ENCODE measurements at regions not wholly inside any gene's neighbourhood (a gene's known extent, or its start where the extent isn't known, plus 50 kb on each side); places are given as distances from the start of the nearest gene placed in this dataset.

- no peaks in the 10 kb centered on the region for H4K20me1 ChIP-seq (replicated peaks; ENCODE audit: insufficient read depth)
- H3K36me3 Mint-ChIP-seq (ENCODE audit: low read depth), result no peaks in the 10 kb centered on the region
Observed at GRCh38 chr12:67154901-67155300, 114.3 kb upstream of the CAND1 start.

More at GRCh38 chr12:67154901-67155300, 114.3 kb upstream of the CAND1 start:
- Histone ChIP-seq H3K36me3 (ENCODE audit: insufficient read depth) (no peaks in the 10 kb centered on the region), H3K27ac (ENCODE audit: low read depth) (no peak overlapping the region), H3K27me3 (ENCODE audit: insufficient read depth) (no peaks in the 10 kb centered on the region), H2AFZ (no peak overlapping the region), H3K4me1 (ENCODE audit: insufficient read depth) (no peaks in the 10 kb centered on the region), H3K4me2 (no peak overlapping the region), H3F3A (replicated peaks; ENCODE audit: low read depth) (no peaks in the 10 kb centered on the region), H3K79me2 (replicated peaks; ENCODE audit: insufficient read depth) (no peaks in the 10 kb centered on the region), H3K9me2 (ENCODE audit: insufficient read depth) (no peaks in the 10 kb centered on the region), H3K4me3 (no peak overlapping the region)
- no peak for DNase-seq (ENCODE audit: low spot score)
- Mint-ChIP-seq H3K4me3 (no peak overlapping the region), H3K27me3 (ENCODE audit: insufficient read depth, low read depth, poor library complexity) (no peaks in the 10 kb centered on the region), H3K4me1 (no peaks in the 10 kb centered on the region), H3K9me3 (no peaks in the 10 kb centered on the region), H3K27ac (no peak overlapping the region)
- TF ChIP-seq REST (IDR thresholded peaks at IDR 0.05; ENCODE audit: unreplicated experiment) (no peak), EZH2phosphoT487 (IDR thresholded peaks at IDR 0.05; ENCODE audit: unreplicated experiment) (no peak), ETS1 (IDR thresholded peaks at IDR 0.05) (no peak), ZNF462 (CRISPR knock-in tag; IDR thresholded peaks at IDR 0.05) (no peak), EZH2 (IDR thresholded peaks at IDR 0.05; ENCODE audit: low read depth, unreplicated experiment) (no peak), ZNF331 (CRISPR knock-in tag; IDR thresholded peaks at IDR 0.05; ENCODE audit: low read depth) (no peak), ZNF114 (CRISPR knock-in tag; IDR thresholded peaks at IDR 0.05) (no peak), CREB1 (CRISPR knock-in tag; IDR thresholded peaks at IDR 0.05; ENCODE audit: low read depth) (no peak), STAT1 (IDR thresholded peaks at IDR 0.05; ENCODE audit: unreplicated experiment) (no peak), POLR2AphosphoS5 (IDR thresholded peaks at IDR 0.05; ENCODE audit: low read depth) (no peak), NANOG (IDR thresholded peaks at IDR 0.05; ENCODE audit: borderline replicate concordance) (no peak), CTCF (conservative IDR thresholded peaks at IDR 0.05; ENCODE audit: low read depth in 2 of 2) (no peak), JUNB (IDR thresholded peaks at IDR 0.05; ENCODE audit: unreplicated experiment) (no peak)
- ATAC-seq, result no peak
